Neural crest cell (in vitro differentiated cells): ENCODE measurements at regions not wholly inside any gene's neighbourhood (a gene's known extent, or its start where the extent isn't known, plus 50 kb on each side); places are given as distances from the start of the nearest gene placed in this dataset.

Source experiments
- DNase-seq: peaks from one replicate; pipeline ENCODE4 v3.0.0; 2021; ENCODE audit warnings: low read depth, mixed read lengths, low spot score
- H3K27ac Mint-ChIP-seq: one replicate; pipeline ENCODE4 v1.8.0; 2021; ENCODE audit warnings: mild to moderate bottlenecking, mixed read lengths; ENCODE audit not compliant: unreplicated experiment
- H3K27me3 Mint-ChIP-seq: 2 replicates; pipeline ENCODE4 v1.8.0; 2021; ENCODE audit warnings: low read depth, mild to moderate bottlenecking, mixed read lengths
- H3K36me3 Mint-ChIP-seq: 2 replicates; pipeline ENCODE4 v1.8.0; 2021; ENCODE audit warnings: low read depth, mild to moderate bottlenecking, mixed read lengths
- H3K4me1 Mint-ChIP-seq: 2 replicates; pipeline ENCODE4 v1.8.0; 2021; ENCODE audit warnings: mixed read lengths
- H3K4me3 Mint-ChIP-seq: one replicate; pipeline ENCODE4 v1.8.0; 2021; ENCODE audit warnings: mild to moderate bottlenecking, mixed read lengths
- H3K9me3 Mint-ChIP-seq: 2 replicates; pipeline ENCODE4 v1.8.0; 2021; ENCODE audit warnings: mixed read lengths
- CTCF ChIP-seq: fragments of 200-600 bp; sonication (generic); conservative IDR thresholded peaks from 2 replicates; pipeline ENCODE4 v1.5.0; 2021; ENCODE audit warnings: antibody characterized with exemption, mild to moderate bottlenecking

- Mint-ChIP-seq H3K27ac (no peak overlapping the region), H3K36me3 (no peaks in the 10 kb centered on the region), H3K4me3 (no peak overlapping the region), H3K9me3 (peaks cover 3% of the 10 kb centered on the region), H3K4me1 (peaks cover 51% of the 10 kb centered on the region), H3K27me3 (no peaks in the 10 kb centered on the region)
- no peak for TF ChIP-seq CTCF
- no peak for DNase-seq
These were observed 231.6 kb upstream of the ZNF217 start for GRCh38 chr20:53825282-53825681.

- no peak for DNase-seq
- H3K9me3 Mint-ChIP-seq = peaks cover 3% of the 10 kb centered on the region
- H3K4me3 Mint-ChIP-seq = no peak overlapping the region
- peaks cover 46% of the 10 kb centered on the region for H3K4me1 Mint-ChIP-seq
- no peaks in the 10 kb centered on the region for H3K27me3 Mint-ChIP-seq
- H3K27ac Mint-ChIP-seq = no peak overlapping the region
- no peaks in the 10 kb centered on the region for H3K36me3 Mint-ChIP-seq
- TF ChIP-seq CTCF = no peak
These were observed 231.1 kb upstream of the ZNF217 start for GRCh38 chr20:53824779-53825178.

GRCh38 chr20:53823121-53823764 lies 229.6 kb upstream of the ZNF217 start:
- Mint-ChIP-seq H3K4me1 (peaks cover 31% of the 10 kb centered on the region), H3K36me3 (peaks cover 3% of the 10 kb centered on the region), H3K27me3 (no peaks in the 10 kb centered on the region), H3K27ac (no peak overlapping the region), H3K9me3 (peaks cover 7% of the 10 kb centered on the region), H3K4me3 (no peak overlapping the region)
- DNase-seq = no peak
- no peak for TF ChIP-seq CTCF

GRCh38 chr20:53822534-53822933 lies 228.9 kb upstream of the ZNF217 start:
- no peak for DNase-seq
- H3K27ac Mint-ChIP-seq = no peak overlapping the region
- peaks cover 3% of the 10 kb centered on the region for H3K36me3 Mint-ChIP-seq
- H3K27me3 Mint-ChIP-seq = no peaks in the 10 kb centered on the region
- peaks cover 7% of the 10 kb centered on the region for H3K9me3 Mint-ChIP-seq
- H3K4me1 Mint-ChIP-seq = peaks cover 24% of the 10 kb centered on the region
- TF ChIP-seq CTCF = no peak
- H3K4me3 Mint-ChIP-seq = no peak overlapping the region

GRCh38 chr20:53819973-53820451 lies 226.4 kb upstream of the ZNF217 start:
- peaks cover 3% of the 10 kb centered on the region for H3K4me1 Mint-ChIP-seq
- H3K9me3 Mint-ChIP-seq = peaks cover 7% of the 10 kb centered on the region
- H3K4me3 Mint-ChIP-seq = no peak overlapping the region

More at GRCh38 chr20:53819973-53820451, 226.4 kb upstream of the ZNF217 start:
- Mint-ChIP-seq H3K27ac (no peak overlapping the region), H3K36me3 (peaks cover 3% of the 10 kb centered on the region), H3K27me3 (no peaks in the 10 kb centered on the region)
- TF ChIP-seq CTCF = no peak
- DNase-seq = no peak
